HTR-8/SVneo (cell line): ENCODE measurements at regions not wholly inside any gene's neighbourhood (a gene's known extent, or its start where the extent isn't known, plus 50 kb on each side); places are given as distances from the start of the nearest gene placed in this dataset.

Source experiments
- DNase-seq: peaks from one replicate; pipeline ENCODE4 v3.0.0; 2011; ENCODE audit warnings: low spot score, mixed read lengths; ENCODE audit not compliant: insufficient read length
- FAIRE-seq: peaks from 2 replicates; lab custom pipeline; 2011; peaks lifted over from hg19 to GRCh38; lab: Jason Lieb, UNC

- DNase-seq (no peak), FAIRE-seq (no peak)
Observed at GRCh38 chr1:167145965-167146364, 52.1 kb downstream of the STYXL2 start.

- no peak for FAIRE-seq
- no peak for DNase-seq
Observed at GRCh38 chr1:167146903-167147539, 53.1 kb downstream of the STYXL2 start.

GRCh38 chr1:167148421-167148820, 54.5 kb downstream of the STYXL2 start:
- DNase-seq (no peak), FAIRE-seq (no peak)

- FAIRE-seq (no peak), DNase-seq (no peak)
Observed at GRCh38 chr1:167149793-167150491, 56.1 kb downstream of the STYXL2 start.

- FAIRE-seq (no peak), DNase-seq (no peak)
Observed at GRCh38 chr1:167150492-167150833, 56.6 kb downstream of the STYXL2 start.

- FAIRE-seq, result no peak
- no peak for DNase-seq
Observed at GRCh38 chr1:167152192-167152876, 58.5 kb downstream of the STYXL2 start.

GRCh38 chr1:167156466-167156865, 62.6 kb downstream of the STYXL2 start:
- no peak for DNase-seq
- FAIRE-seq, result no peak

GRCh38 chr1:167157114-167157513, 63.2 kb downstream of the STYXL2 start:
- no peak for DNase-seq
- no peak for FAIRE-seq

GRCh38 chr1:167158111-167158812, 62.4 kb upstream of the POU2F1 start:
- FAIRE-seq, result no peak
- DNase-seq, result no peak

- no peak for DNase-seq
- FAIRE-seq, result no peak
Observed at GRCh38 chr1:167158813-167159275, 61.8 kb upstream of the POU2F1 start.

GRCh38 chr1:167159782-167160181, 60.9 kb upstream of the POU2F1 start:
- FAIRE-seq, result no peak
- no peak for DNase-seq

- peak; percentile 31 for FAIRE-seq
- no peak for DNase-seq
Observed at GRCh38 chr1:167161242-167161641, 59.4 kb upstream of the POU2F1 start.

- FAIRE-seq (no peak), DNase-seq (no peak)
Observed at GRCh38 chr1:167161762-167162161, 58.9 kb upstream of the POU2F1 start.

- DNase-seq, result no peak
Observed at GRCh38 chr1:167165219-167165618, 55.5 kb upstream of the POU2F1 start.

GRCh38 chr1:167165948-167166689, 54.6 kb upstream of the POU2F1 start:
- FAIRE-seq, result peak; percentile 51
- DNase-seq, result peak; percentile 34

More at GRCh38 chr1:167165219-167165618, 55.5 kb upstream of the POU2F1 start:
- FAIRE-seq, result no peak

GRCh38 chr1:167166690-167167075, 54.0 kb upstream of the POU2F1 start:
- DNase-seq (no peak), FAIRE-seq (no peak)

GRCh38 chr1:167168424-167168823, 52.3 kb upstream of the POU2F1 start:
- DNase-seq (no peak), FAIRE-seq (no peak)

GRCh38 chr1:167169642-167170041, 51.0 kb upstream of the POU2F1 start:
- FAIRE-seq, result no peak
- no peak for DNase-seq
